Ishikawa (cell line): ENCODE measurements at regions not wholly inside any gene's neighbourhood (a gene's known extent, or its start where the extent isn't known, plus 50 kb on each side); places are given as distances from the start of the nearest gene placed in this dataset.

Source experiments
- CEBPB ChIP-seq: IDR thresholded peaks from 2 replicates; pipeline ENCODE4 v1.6.1; 2012
- CREB1 ChIP-seq: IDR thresholded peaks from 2 replicates; pipeline ENCODE4 v1.6.1; 2012; ENCODE audit warnings: low read depth
- EGR1 ChIP-seq: IDR thresholded peaks from 2 replicates; pipeline ENCODE4 v1.6.1; 2012
- EP300 ChIP-seq: IDR thresholded peaks from 2 replicates; pipeline ENCODE4 v1.6.1; 2012; ENCODE audit warnings: borderline replicate concordance
- FOXM1 ChIP-seq: IDR thresholded peaks from 2 replicates; pipeline ENCODE4 v1.6.1; 2012; ENCODE audit warnings: low read depth, borderline replicate concordance
- NFIC ChIP-seq: IDR thresholded peaks from 2 replicates; pipeline ENCODE4 v1.6.1; 2012
- RAD21 ChIP-seq: IDR thresholded peaks from 2 replicates; pipeline ENCODE4 v1.6.1; 2012; ENCODE audit warnings: low read depth
- TAF1 ChIP-seq: IDR thresholded peaks from 2 replicates; pipeline ENCODE4 v1.6.1; 2012; ENCODE audit warnings: low read depth, mild to moderate bottlenecking
- TCF12 ChIP-seq: IDR thresholded peaks from 2 replicates; pipeline ENCODE4 v1.6.1; 2012; ENCODE audit warnings: low read depth
- TEAD4 ChIP-seq: IDR thresholded peaks from 2 replicates; pipeline ENCODE4 v1.6.1; 2012
- YY1 ChIP-seq: IDR thresholded peaks from 2 replicates; pipeline ENCODE4 v1.6.1; 2012; ENCODE audit warnings: low read depth
- ZBTB7A ChIP-seq: IDR thresholded peaks from 2 replicates; pipeline ENCODE4 v1.6.1; 2012; ENCODE audit warnings: low read depth
- TF ChIP-seq, protein P1 (sequence below): IDR thresholded peaks from 2 replicates; pipeline ENCODE4 v1.6.1; 2012
- TF ChIP-seq, protein P2 (sequence below): IDR thresholded peaks from 2 replicates; pipeline ENCODE4 v1.6.1; 2012; ENCODE audit warnings: low read depth, mild to moderate bottlenecking
- TF ChIP-seq, protein P3 (sequence below): IDR thresholded peaks from 2 replicates; pipeline ENCODE4 v1.6.1; 2012

DNA sequence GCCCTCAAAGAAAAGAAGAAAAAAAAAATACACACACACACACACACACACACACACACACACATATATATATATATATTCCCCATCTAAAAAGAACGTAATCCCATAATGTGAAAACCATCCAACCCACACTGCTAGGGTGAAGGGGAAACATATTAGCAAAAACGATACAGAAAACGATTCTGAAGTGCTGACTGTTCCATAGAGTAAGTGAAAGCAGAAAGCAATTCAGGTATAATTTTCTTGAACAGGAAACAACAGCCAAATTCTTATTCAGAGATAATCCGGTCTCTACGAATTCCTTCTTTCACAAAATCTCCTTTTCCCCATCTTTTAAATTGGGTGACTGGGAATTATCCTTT, 393.5 kb downstream of the NOVA1 start:
- no peak for TF ChIP-seq EP300

DNA sequence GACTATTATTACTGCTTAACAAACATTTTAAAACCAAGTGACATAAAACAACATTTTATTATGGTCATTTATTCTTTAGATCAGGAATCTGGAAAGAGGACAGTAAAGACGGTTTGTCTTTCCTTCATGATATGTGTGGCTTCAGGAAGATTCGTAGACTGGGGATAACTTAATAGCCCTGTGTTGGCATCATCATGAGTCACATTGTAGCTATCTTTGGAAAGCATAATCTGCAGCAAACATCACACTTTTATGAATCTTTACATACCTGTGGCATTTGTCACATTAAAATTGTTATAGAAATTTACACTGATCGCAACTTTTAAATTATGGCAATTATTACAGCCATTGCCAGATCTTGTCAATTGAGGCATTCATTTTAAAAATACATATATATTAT, 397.1 kb downstream of the NOVA1 start:
- TF ChIP-seq ZBTB7A: no peak
- TF ChIP-seq, protein P1, sequence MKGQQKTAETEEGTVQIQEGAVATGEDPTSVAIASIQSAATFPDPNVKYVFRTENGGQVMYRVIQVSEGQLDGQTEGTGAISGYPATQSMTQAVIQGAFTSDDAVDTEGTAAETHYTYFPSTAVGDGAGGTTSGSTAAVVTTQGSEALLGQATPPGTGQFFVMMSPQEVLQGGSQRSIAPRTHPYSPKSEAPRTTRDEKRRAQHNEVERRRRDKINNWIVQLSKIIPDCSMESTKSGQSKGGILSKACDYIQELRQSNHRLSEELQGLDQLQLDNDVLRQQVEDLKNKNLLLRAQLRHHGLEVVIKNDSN: no peak
- no peak for TF ChIP-seq EP300
- TF ChIP-seq, protein P2, sequence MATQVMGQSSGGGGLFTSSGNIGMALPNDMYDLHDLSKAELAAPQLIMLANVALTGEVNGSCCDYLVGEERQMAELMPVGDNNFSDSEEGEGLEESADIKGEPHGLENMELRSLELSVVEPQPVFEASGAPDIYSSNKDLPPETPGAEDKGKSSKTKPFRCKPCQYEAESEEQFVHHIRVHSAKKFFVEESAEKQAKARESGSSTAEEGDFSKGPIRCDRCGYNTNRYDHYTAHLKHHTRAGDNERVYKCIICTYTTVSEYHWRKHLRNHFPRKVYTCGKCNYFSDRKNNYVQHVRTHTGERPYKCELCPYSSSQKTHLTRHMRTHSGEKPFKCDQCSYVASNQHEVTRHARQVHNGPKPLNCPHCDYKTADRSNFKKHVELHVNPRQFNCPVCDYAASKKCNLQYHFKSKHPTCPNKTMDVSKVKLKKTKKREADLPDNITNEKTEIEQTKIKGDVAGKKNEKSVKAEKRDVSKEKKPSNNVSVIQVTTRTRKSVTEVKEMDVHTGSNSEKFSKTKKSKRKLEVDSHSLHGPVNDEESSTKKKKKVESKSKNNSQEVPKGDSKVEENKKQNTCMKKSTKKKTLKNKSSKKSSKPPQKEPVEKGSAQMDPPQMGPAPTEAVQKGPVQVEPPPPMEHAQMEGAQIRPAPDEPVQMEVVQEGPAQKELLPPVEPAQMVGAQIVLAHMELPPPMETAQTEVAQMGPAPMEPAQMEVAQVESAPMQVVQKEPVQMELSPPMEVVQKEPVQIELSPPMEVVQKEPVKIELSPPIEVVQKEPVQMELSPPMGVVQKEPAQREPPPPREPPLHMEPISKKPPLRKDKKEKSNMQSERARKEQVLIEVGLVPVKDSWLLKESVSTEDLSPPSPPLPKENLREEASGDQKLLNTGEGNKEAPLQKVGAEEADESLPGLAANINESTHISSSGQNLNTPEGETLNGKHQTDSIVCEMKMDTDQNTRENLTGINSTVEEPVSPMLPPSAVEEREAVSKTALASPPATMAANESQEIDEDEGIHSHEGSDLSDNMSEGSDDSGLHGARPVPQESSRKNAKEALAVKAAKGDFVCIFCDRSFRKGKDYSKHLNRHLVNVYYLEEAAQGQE: no peak
- TF ChIP-seq FOXM1: no peak
- TF ChIP-seq, protein P3, sequence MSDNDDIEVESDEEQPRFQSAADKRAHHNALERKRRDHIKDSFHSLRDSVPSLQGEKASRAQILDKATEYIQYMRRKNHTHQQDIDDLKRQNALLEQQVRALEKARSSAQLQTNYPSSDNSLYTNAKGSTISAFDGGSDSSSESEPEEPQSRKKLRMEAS: no peak
- no peak for TF ChIP-seq TCF12
- no peak for TF ChIP-seq YY1
- TF ChIP-seq RAD21: no peak
- TF ChIP-seq CREB1: no peak
- TF ChIP-seq EGR1: no peak
- no peak for TF ChIP-seq CEBPB
- TF ChIP-seq TEAD4: no peak
- no peak for TF ChIP-seq TAF1
- TF ChIP-seq NFIC: no peak

DNA sequence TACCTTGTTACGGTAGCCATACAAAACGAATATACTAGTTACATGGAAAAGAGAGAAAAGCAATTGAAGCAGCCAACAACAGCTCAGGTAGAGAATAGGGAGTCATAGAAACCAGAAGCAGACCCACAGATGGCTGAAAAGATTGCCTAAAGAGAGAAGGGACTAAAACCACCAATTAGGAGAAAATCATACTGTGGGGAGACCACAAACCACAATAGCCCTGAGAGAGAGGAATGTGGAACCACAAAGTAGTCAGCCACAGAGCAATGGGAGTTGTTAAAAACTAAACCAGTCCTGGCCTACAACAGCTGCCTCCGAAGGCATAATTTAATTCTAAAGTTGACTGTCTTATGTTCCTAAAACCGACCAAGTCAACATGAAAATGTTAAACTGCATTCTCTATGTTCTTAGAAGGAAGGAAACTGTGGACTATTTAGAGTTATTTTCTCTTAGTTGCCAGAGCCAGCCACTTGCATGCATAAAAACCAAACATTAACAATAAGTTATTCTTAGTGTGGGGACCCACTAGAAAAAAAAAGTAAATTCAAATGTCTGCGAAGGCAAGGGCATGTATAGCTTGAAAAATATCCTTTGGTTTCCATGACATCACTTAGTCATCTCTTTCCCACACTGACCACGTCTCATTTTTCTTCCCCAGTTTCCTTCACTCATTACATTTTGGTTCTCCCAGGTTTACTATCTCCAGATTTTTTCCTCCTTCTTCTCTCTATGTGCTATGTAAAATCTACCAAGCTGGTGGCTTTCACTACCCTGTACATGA, 398.1 kb downstream of the NOVA1 start:
- TF ChIP-seq CEBPB: no peak
- TF ChIP-seq TAF1: no peak
- no peak for TF ChIP-seq FOXM1
- TF ChIP-seq ZBTB7A: no peak
- no peak for TF ChIP-seq TCF12
- TF ChIP-seq, protein P1: no peak
- TF ChIP-seq EP300: no peak
- TF ChIP-seq RAD21: no peak
- no peak for TF ChIP-seq CREB1
- no peak for TF ChIP-seq YY1
- TF ChIP-seq NFIC: no peak
- TF ChIP-seq TEAD4: no peak
- TF ChIP-seq, protein P2: no peak
- no peak for TF ChIP-seq EGR1

DNA sequence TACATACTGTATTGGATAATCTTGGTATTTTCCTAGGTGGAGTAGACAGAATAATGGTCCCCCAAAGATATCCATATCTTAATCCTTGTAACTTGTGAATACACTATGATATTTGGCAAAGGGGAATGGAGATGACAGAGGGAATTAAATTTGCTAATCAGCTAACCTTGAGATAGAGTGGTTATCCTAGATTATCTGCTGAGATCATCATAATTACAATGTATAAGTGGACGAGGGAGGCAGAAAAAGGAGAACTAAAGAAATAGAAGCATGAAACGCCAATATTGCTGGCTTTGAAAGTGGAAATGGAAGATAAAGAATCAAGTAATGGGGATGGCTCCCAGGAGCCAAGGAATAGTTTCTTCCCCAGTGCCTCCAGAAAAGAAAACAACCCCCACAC, 398.7 kb downstream of the NOVA1 start:
- TF ChIP-seq TAF1 (no peak), CREB1 (no peak), EP300 (no peak), RAD21 (no peak), NFIC (no peak), CEBPB (no peak), FOXM1 (no peak), YY1 (no peak), TCF12 (no peak), ZBTB7A (no peak), TEAD4 (no peak)
- TF ChIP-seq, protein P2: no peak
- TF ChIP-seq, protein P3: no peak
- TF ChIP-seq, protein P1: no peak
